Activated naive CD4-positive, alpha-beta T cell treated with anti-CD3 and anti-CD28 coated beads, Interleukin-2, amount 10 ng/mL, durations not matched to agents 7 days and 5 days (primary cell): ENCODE measurements at regions not wholly inside any gene's neighbourhood (a gene's known extent, or its start where the extent isn't known, plus 50 kb on each side); places are given as distances from the start of the nearest gene placed in this dataset.

Source experiments
- CTCF ChIA-PET: fragments of 350-600 bp; sonication (Branson Sonifier 250); formaldehyde crosslinking; loops from one replicate; lab custom pipeline; 2021; ENCODE audit warnings: antibody characterized with exemption; lab: Charles Lee
- DNase-seq: peaks from one replicate; pipeline ENCODE4 v3.0.0-alpha.2; 2020
- H3K27ac Mint-ChIP-seq: one replicate; pipeline ENCODE4 v1.8.0; 2021; ENCODE audit warnings: mild to moderate bottlenecking, moderate library complexity, mixed read lengths
- H3K27me3 Mint-ChIP-seq: one replicate; pipeline ENCODE4 v1.8.0; 2021; ENCODE audit warnings: mild to moderate bottlenecking, mixed read lengths
- H3K36me3 Mint-ChIP-seq: one replicate; pipeline ENCODE4 v1.8.0; 2021; ENCODE audit warnings: mixed read lengths
- H3K4me1 Mint-ChIP-seq: one replicate; pipeline ENCODE4 v1.8.0; 2021; ENCODE audit warnings: mixed read lengths
- H3K4me3 Mint-ChIP-seq: one replicate; pipeline ENCODE4 v1.8.0; 2021; ENCODE audit warnings: mild to moderate bottlenecking, moderate library complexity, mixed read lengths
- H3K9me3 Mint-ChIP-seq: one replicate; pipeline ENCODE4 v1.8.0; 2021; ENCODE audit warnings: mixed read lengths

GRCh38 chr4:18645351-18645750, 623.8 kb upstream of the LCORL start:
- Mint-ChIP-seq H3K27ac (no peak overlapping the region), H3K27me3 (no peaks in the 10 kb centered on the region), H3K36me3 (no peaks in the 10 kb centered on the region), H3K9me3 (peaks cover 2% of the 10 kb centered on the region), H3K4me3 (no peak overlapping the region), H3K4me1 (no peaks in the 10 kb centered on the region)
- DNase-seq = no peak
- CTCF ChIA-PET = no interaction called here

GRCh38 chr4:18641334-18641733, 619.8 kb upstream of the LCORL start:
- Mint-ChIP-seq H3K9me3 (no peaks in the 10 kb centered on the region), H3K27me3 (no peaks in the 10 kb centered on the region), H3K4me1 (no peaks in the 10 kb centered on the region), H3K4me3 (no peak overlapping the region), H3K36me3 (no peaks in the 10 kb centered on the region), H3K27ac (no peak overlapping the region)
- DNase-seq = no peak
- CTCF ChIA-PET = no interaction called here

- no peaks in the 10 kb centered on the region for H3K27me3 Mint-ChIP-seq
- no peak overlapping the region for H3K4me3 Mint-ChIP-seq
- H3K36me3 Mint-ChIP-seq = no peaks in the 10 kb centered on the region
- H3K9me3 Mint-ChIP-seq = no peaks in the 10 kb centered on the region
- H3K4me1 Mint-ChIP-seq = no peaks in the 10 kb centered on the region
- CTCF ChIA-PET = no interaction called here
- no peak for DNase-seq
- no peak overlapping the region for H3K27ac Mint-ChIP-seq
Observed at GRCh38 chr4:18638031-18638430, 616.5 kb upstream of the LCORL start.

GRCh38 chr4:18636001-18636585, 614.5 kb upstream of the LCORL start:
- Mint-ChIP-seq H3K27ac (no peak overlapping the region), H3K27me3 (no peaks in the 10 kb centered on the region), H3K4me3 (no peak overlapping the region), H3K9me3 (no peaks in the 10 kb centered on the region), H3K4me1 (no peaks in the 10 kb centered on the region), H3K36me3 (no peaks in the 10 kb centered on the region)
- no peak for DNase-seq
- CTCF ChIA-PET = no interaction called here

- Mint-ChIP-seq H3K36me3 (no peaks in the 10 kb centered on the region), H3K9me3 (no peaks in the 10 kb centered on the region), H3K4me1 (no peaks in the 10 kb centered on the region), H3K27ac (no peak overlapping the region), H3K27me3 (no peaks in the 10 kb centered on the region), H3K4me3 (no peak overlapping the region)
- DNase-seq = no peak
- CTCF ChIA-PET = no interaction called here
Observed at GRCh38 chr4:18635531-18635930, 614.0 kb upstream of the LCORL start.

GRCh38 chr4:18631586-18631985, 610.0 kb upstream of the LCORL start:
- Mint-ChIP-seq H3K9me3 (no peaks in the 10 kb centered on the region), H3K4me3 (no peak overlapping the region), H3K27ac (no peak overlapping the region), H3K4me1 (no peaks in the 10 kb centered on the region), H3K36me3 (no peaks in the 10 kb centered on the region), H3K27me3 (no peaks in the 10 kb centered on the region)
- CTCF ChIA-PET = no interaction called here
- DNase-seq = no peak

- no peaks in the 10 kb centered on the region for H3K9me3 Mint-ChIP-seq
- no peak for DNase-seq
- no peaks in the 10 kb centered on the region for H3K4me1 Mint-ChIP-seq
- no peaks in the 10 kb centered on the region for H3K27me3 Mint-ChIP-seq
- H3K4me3 Mint-ChIP-seq = no peak overlapping the region
- no peak overlapping the region for H3K27ac Mint-ChIP-seq
- H3K36me3 Mint-ChIP-seq = no peaks in the 10 kb centered on the region
- CTCF ChIA-PET = no interaction called here
Observed at GRCh38 chr4:18630218-18631110, 608.9 kb upstream of the LCORL start.

- no peaks in the 10 kb centered on the region for H3K36me3 Mint-ChIP-seq
- CTCF ChIA-PET = no interaction called here
- H3K4me3 Mint-ChIP-seq = no peak overlapping the region
Observed at GRCh38 chr4:18627447-18628005, 606.0 kb upstream of the LCORL start.

GRCh38 chr4:18626996-18627395, 605.4 kb upstream of the LCORL start:
- H3K4me3 Mint-ChIP-seq = no peak overlapping the region
- CTCF ChIA-PET = no interaction called here
- no peaks in the 10 kb centered on the region for H3K27me3 Mint-ChIP-seq
- no peaks in the 10 kb centered on the region for H3K9me3 Mint-ChIP-seq
- H3K27ac Mint-ChIP-seq = no peak overlapping the region
- no peak for DNase-seq
- no peaks in the 10 kb centered on the region for H3K4me1 Mint-ChIP-seq
- no peaks in the 10 kb centered on the region for H3K36me3 Mint-ChIP-seq

More at GRCh38 chr4:18627447-18628005, 606.0 kb upstream of the LCORL start:
- DNase-seq = no peak
- H3K4me1 Mint-ChIP-seq = no peaks in the 10 kb centered on the region
- H3K9me3 Mint-ChIP-seq = no peaks in the 10 kb centered on the region
- H3K27ac Mint-ChIP-seq = no peak overlapping the region
- no peaks in the 10 kb centered on the region for H3K27me3 Mint-ChIP-seq

GRCh38 chr4:18626366-18626765, 604.8 kb upstream of the LCORL start:
- Mint-ChIP-seq H3K4me3 (no peak overlapping the region), H3K9me3 (no peaks in the 10 kb centered on the region), H3K4me1 (no peaks in the 10 kb centered on the region), H3K27ac (no peak overlapping the region), H3K27me3 (no peaks in the 10 kb centered on the region), H3K36me3 (no peaks in the 10 kb centered on the region)
- CTCF ChIA-PET = no interaction called here
- DNase-seq = no peak

GRCh38 chr4:18621186-18621585, 599.6 kb upstream of the LCORL start:
- CTCF ChIA-PET = no interaction called here
- no peak overlapping the region for H3K27ac Mint-ChIP-seq
- no peaks in the 10 kb centered on the region for H3K27me3 Mint-ChIP-seq
- no peak for DNase-seq
- no peak overlapping the region for H3K4me3 Mint-ChIP-seq
- no peaks in the 10 kb centered on the region for H3K4me1 Mint-ChIP-seq
- no peaks in the 10 kb centered on the region for H3K9me3 Mint-ChIP-seq
- no peaks in the 10 kb centered on the region for H3K36me3 Mint-ChIP-seq

- no peaks in the 10 kb centered on the region for H3K36me3 Mint-ChIP-seq
- H3K9me3 Mint-ChIP-seq = peaks cover 5% of the 10 kb centered on the region
- DNase-seq = no peak
- H3K27ac Mint-ChIP-seq = no peak overlapping the region
- H3K27me3 Mint-ChIP-seq = no peaks in the 10 kb centered on the region
- H3K4me3 Mint-ChIP-seq = no peak overlapping the region
- CTCF ChIA-PET = no interaction called here
- H3K4me1 Mint-ChIP-seq = no peaks in the 10 kb centered on the region
Observed at GRCh38 chr4:18616720-18617119, 595.2 kb upstream of the LCORL start.

- CTCF ChIA-PET = no interaction called here
- Mint-ChIP-seq H3K4me3 (no peak overlapping the region), H3K9me3 (peaks cover 14% of the 10 kb centered on the region), H3K4me1 (no peaks in the 10 kb centered on the region), H3K36me3 (no peaks in the 10 kb centered on the region), H3K27me3 (no peaks in the 10 kb centered on the region), H3K27ac (no peak overlapping the region)
- no peak for DNase-seq
Observed at GRCh38 chr4:18611026-18611425, 589.5 kb upstream of the LCORL start.

- Mint-ChIP-seq H3K4me3 (no peak overlapping the region), H3K4me1 (no peaks in the 10 kb centered on the region), H3K36me3 (no peaks in the 10 kb centered on the region), H3K27me3 (no peaks in the 10 kb centered on the region), H3K27ac (no peak overlapping the region), H3K9me3 (peaks cover 14% of the 10 kb centered on the region)
- CTCF ChIA-PET = no interaction called here
- no peak for DNase-seq
Observed at GRCh38 chr4:18608908-18609533, 587.5 kb upstream of the LCORL start.
